ENCODE measurements at regions not wholly inside any gene's neighbourhood (a gene's known extent, or its start where the extent isn't known, plus 50 kb on each side); places are given as distances from the start of the nearest gene placed in this dataset.

- DNase-seq (ENCODE audit: low read depth in 2 of 2), result no peak
- H3K9me3 ChIP-seq (ENCODE audit: control insufficient read depth, insufficient read depth, low read depth, low read length), result no peaks in the 10 kb centered on the region
- no peaks in the 10 kb centered on the region for H4K20me1 ChIP-seq (ENCODE audit: control insufficient read depth, extremely low read depth, insufficient read depth, low read length)
- TF ChIP-seq, protein P1, sequence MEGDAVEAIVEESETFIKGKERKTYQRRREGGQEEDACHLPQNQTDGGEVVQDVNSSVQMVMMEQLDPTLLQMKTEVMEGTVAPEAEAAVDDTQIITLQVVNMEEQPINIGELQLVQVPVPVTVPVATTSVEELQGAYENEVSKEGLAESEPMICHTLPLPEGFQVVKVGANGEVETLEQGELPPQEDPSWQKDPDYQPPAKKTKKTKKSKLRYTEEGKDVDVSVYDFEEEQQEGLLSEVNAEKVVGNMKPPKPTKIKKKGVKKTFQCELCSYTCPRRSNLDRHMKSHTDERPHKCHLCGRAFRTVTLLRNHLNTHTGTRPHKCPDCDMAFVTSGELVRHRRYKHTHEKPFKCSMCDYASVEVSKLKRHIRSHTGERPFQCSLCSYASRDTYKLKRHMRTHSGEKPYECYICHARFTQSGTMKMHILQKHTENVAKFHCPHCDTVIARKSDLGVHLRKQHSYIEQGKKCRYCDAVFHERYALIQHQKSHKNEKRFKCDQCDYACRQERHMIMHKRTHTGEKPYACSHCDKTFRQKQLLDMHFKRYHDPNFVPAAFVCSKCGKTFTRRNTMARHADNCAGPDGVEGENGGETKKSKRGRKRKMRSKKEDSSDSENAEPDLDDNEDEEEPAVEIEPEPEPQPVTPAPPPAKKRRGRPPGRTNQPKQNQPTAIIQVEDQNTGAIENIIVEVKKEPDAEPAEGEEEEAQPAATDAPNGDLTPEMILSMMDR (conservative IDR thresholded peaks at IDR 0.05 in 1 of 2, IDR thresholded peaks at IDR 0.05 in 1 of 2; ENCODE audit: low read depth in 1 of 2, low read length in 2 of 2), result no peak
- TF ChIP-seq EZH2 (IDR thresholded peaks at IDR 0.05; ENCODE audit: low read length, missing control alignments), result no peak
- no peaks in the 10 kb centered on the region for H3K79me2 ChIP-seq (ENCODE audit: control insufficient read depth, insufficient read depth, low read length)
- no peak overlapping the region for H3K4me2 ChIP-seq (ENCODE audit: extremely low read depth, insufficient read depth, low read length)
- H3K27ac ChIP-seq (ENCODE audit: insufficient read depth, low read length), result no peak overlapping the region
- H3K27me3 ChIP-seq (ENCODE audit: control insufficient read depth, insufficient read depth, low read length), result no peaks in the 10 kb centered on the region
- H3K36me3 ChIP-seq (ENCODE audit: control insufficient read depth, insufficient read depth, low read length), result no peaks in the 10 kb centered on the region
- no peak overlapping the region for H3K4me3 ChIP-seq (replicated peaks in 1 of 4; ENCODE audit: control extremely low read depth in 1 of 4, insufficient read depth in 1 of 4, low read depth in 3 of 4, low read length in 4 of 4)
- H3K4me1 ChIP-seq (ENCODE audit: control insufficient read depth, extremely low read depth, insufficient read depth, low read length), result no peaks in the 10 kb centered on the region
- H2AFZ ChIP-seq (ENCODE audit: low read length), result no peak overlapping the region
- H3K9ac ChIP-seq (ENCODE audit: insufficient read depth, low read length), result no peak overlapping the region
Measured at GRCh38 chr13:84802073-84802472, 919.8 kb upstream of the SLITRK1 start.

GRCh38 chr13:84784443-84785153 is 902.3 kb upstream of the SLITRK1 start:
- Histone ChIP-seq H3K9me3 (ENCODE audit: control insufficient read depth, insufficient read depth, low read depth, low read length) (no peaks in the 10 kb centered on the region), H3K79me2 (ENCODE audit: control insufficient read depth, insufficient read depth, low read length) (no peaks in the 10 kb centered on the region), H3K9ac (ENCODE audit: insufficient read depth, low read length) (no peak overlapping the region), H3K36me3 (ENCODE audit: control insufficient read depth, insufficient read depth, low read length) (no peaks in the 10 kb centered on the region), H3K27ac (ENCODE audit: insufficient read depth, low read length) (no peak overlapping the region), H3K27me3 (ENCODE audit: control insufficient read depth, insufficient read depth, low read length) (no peaks in the 10 kb centered on the region), H2AFZ (ENCODE audit: low read length) (no peak overlapping the region), H4K20me1 (ENCODE audit: control insufficient read depth, extremely low read depth, insufficient read depth, low read length) (no peaks in the 10 kb centered on the region), H3K4me1 (ENCODE audit: control insufficient read depth, extremely low read depth, insufficient read depth, low read length) (no peaks in the 10 kb centered on the region), H3K4me2 (ENCODE audit: extremely low read depth, insufficient read depth, low read length) (no peak overlapping the region), H3K4me3 (replicated peaks in 1 of 4; ENCODE audit: control extremely low read depth in 1 of 4, insufficient read depth in 1 of 4, low read depth in 3 of 4, low read length in 4 of 4) (no peak overlapping the region)
- TF ChIP-seq, protein P1 (conservative IDR thresholded peaks at IDR 0.05 in 1 of 2, IDR thresholded peaks at IDR 0.05 in 1 of 2; ENCODE audit: low read depth in 1 of 2, low read length in 2 of 2), result no peak
- TF ChIP-seq EZH2 (IDR thresholded peaks at IDR 0.05; ENCODE audit: low read length, missing control alignments), result no peak
- DNase-seq (ENCODE audit: low read depth in 2 of 2), result no peak

DNA sequence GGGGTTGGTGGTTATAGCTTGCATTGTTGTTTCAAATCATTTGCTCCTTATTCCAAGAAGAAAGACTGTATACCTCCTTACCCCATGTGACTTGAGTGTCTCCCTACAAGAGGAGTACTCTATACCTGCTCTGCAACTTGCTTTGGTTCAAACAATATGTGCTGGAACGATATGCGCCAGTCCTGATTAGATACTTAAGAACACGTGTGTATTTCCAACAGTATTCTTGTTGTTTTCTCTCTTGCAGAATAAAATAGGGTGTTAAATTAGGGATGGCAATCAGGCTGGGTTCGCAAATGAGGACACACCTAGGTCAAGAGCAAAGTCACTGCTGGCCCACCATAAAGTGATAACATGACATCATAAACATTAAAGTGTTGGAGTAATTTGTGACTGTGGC is 895.0 kb upstream of the SLITRK1 start:
- Histone ChIP-seq H3K79me2 (ENCODE audit: control insufficient read depth, insufficient read depth, low read length) (no peaks in the 10 kb centered on the region), H4K20me1 (ENCODE audit: control insufficient read depth, extremely low read depth, insufficient read depth, low read length) (no peaks in the 10 kb centered on the region), H3K4me2 (ENCODE audit: extremely low read depth, insufficient read depth, low read length) (no peak overlapping the region), H3K36me3 (ENCODE audit: control insufficient read depth, insufficient read depth, low read length) (no peaks in the 10 kb centered on the region), H3K9ac (ENCODE audit: insufficient read depth, low read length) (no peak overlapping the region), H2AFZ (ENCODE audit: low read length) (no peak overlapping the region), H3K27ac (ENCODE audit: insufficient read depth, low read length) (no peak overlapping the region), H3K27me3 (ENCODE audit: control insufficient read depth, insufficient read depth, low read length) (no peaks in the 10 kb centered on the region), H3K4me3 (replicated peaks in 1 of 4; ENCODE audit: control extremely low read depth in 1 of 4, insufficient read depth in 1 of 4, low read depth in 3 of 4, low read length in 4 of 4) (no peak overlapping the region), H3K9me3 (ENCODE audit: control insufficient read depth, insufficient read depth, low read depth, low read length) (no peaks in the 10 kb centered on the region), H3K4me1 (ENCODE audit: control insufficient read depth, extremely low read depth, insufficient read depth, low read length) (no peaks in the 10 kb centered on the region)
- TF ChIP-seq EZH2 (IDR thresholded peaks at IDR 0.05; ENCODE audit: low read length, missing control alignments), result no peak
- TF ChIP-seq, protein P1 (conservative IDR thresholded peaks at IDR 0.05 in 1 of 2, IDR thresholded peaks at IDR 0.05 in 1 of 2; ENCODE audit: low read depth in 1 of 2, low read length in 2 of 2), result no peak
- DNase-seq (ENCODE audit: low read depth in 2 of 2), result no peak
